Spleen (tissue), 11 donors: ENCODE measurements at regions not wholly inside any gene's neighbourhood (a gene's known extent, or its start where the extent isn't known, plus 50 kb on each side); places are given as distances from the start of the nearest gene placed in this dataset.

Experiments
- DNase-seq: peaks from one replicate; pipeline ENCODE4 v3.0.0-alpha.2; 2020
- H3K27ac ChIP-seq, 8 donors: fragments of 200-600 bp; sonication (generic) in 7 of 8; 1 replicate in 4 of 8; 2 replicates in 4 of 8; pipeline versions ENCODE4 v1.5.0 to v1.8.0; 2016 to 2021; ENCODE audit warnings: inconsistent platforms in 4 of 8, mild to moderate bottlenecking in 4 of 8, moderate library complexity in 1 of 8
- H3K27me3 ChIP-seq, 7 donors: fragments of 200-600 bp; sonication (generic) in 6 of 7; replicated peaks in 1 of 7; 1 replicate in 4 of 7; 2 replicates in 3 of 7; pipeline versions ENCODE4 v1.5.0 to v1.8.0; 2016 to 2021; ENCODE audit warnings: inconsistent platforms in 3 of 7, mild to moderate bottlenecking in 1 of 7
- H3K36me3 ChIP-seq, 6 donors: fragments of 200-600 bp; sonication (generic) in 5 of 6; 1 replicate in 4 of 6; 2 replicates in 2 of 6; pipeline versions ENCODE4 v1.5.0 to v1.8.0; 2016 to 2021; ENCODE audit warnings: inconsistent platforms in 2 of 6
- H3K4me1 ChIP-seq, 6 donors: fragments of 200-600 bp; sonication (generic) in 5 of 6; 1 replicate in 3 of 6; 2 replicates in 3 of 6; pipeline versions ENCODE4 v1.5.0 to v1.8.0; 2016 to 2021; ENCODE audit warnings: inconsistent platforms in 3 of 6
- H3K4me3 ChIP-seq, 8 donors: fragments of 200-600 bp; sonication (generic) in 7 of 8; 1 replicate in 4 of 8; 2 replicates in 4 of 8; pipeline versions ENCODE4 v1.5.0 to v1.8.0; 2016 to 2021; ENCODE audit warnings: inconsistent platforms in 4 of 8, mild to moderate bottlenecking in 4 of 8, moderate library complexity in 2 of 8
- H3K9me3 ChIP-seq, 8 donors: fragments of 200-600 bp; sonication (generic) in 7 of 8; 1 replicate in 4 of 8; 2 replicates in 4 of 8; pipeline versions ENCODE4 v1.5.0 to v1.8.0; 2016 to 2021; ENCODE audit warnings: inconsistent platforms in 4 of 8
- POLR2A ChIP-seq, 3 donors: fragments of 450-650 bp; IDR thresholded peaks; one replicate each; pipeline ENCODE4 v1.5.1; 2017; ENCODE audit warnings: antibody characterized with exemption in 3 of 3, mild to moderate bottlenecking in 1 of 3
- POLR2AphosphoS5 ChIP-seq, 3 donors: sonication (generic); formaldehyde crosslinking; IDR thresholded peaks; one replicate each; pipeline ENCODE4 v1.5.1; 2017; ENCODE audit warnings: antibody characterized with exemption in 3 of 3
- WGBS, 5 donors: extraction: QIAGEN DNeasy Blood & Tissue Kit in 3 of 5; methylation state at CpG; one replicate each; pipeline versions ENCODE4 v1.1.5 to v1.1.7; 2013 to 2018; 5-methylcytosine and 5-hydroxymethylcytosine counted together
- intact Hi-C: fragments of 100-400 bp; cut with DNase I; formaldehyde crosslinking; loops from one replicate; pipeline ENCODE4 v1.15.0; 2023; ENCODE audit warnings: low total_unique reads
- TF ChIP-seq, protein P1 (sequence below), 11 experiments: fragments of 200-600 bp in 7 of 11; fragments of 450-650 bp in 4 of 11; sonication (generic) in 4 of 11; IDR thresholded peaks in 8 of 11; conservative IDR thresholded peaks in 3 of 11; 1 replicate in 7 of 11; 2 replicates in 4 of 11; pipeline versions ENCODE4 v1.4.0 to v1.8.0; 2016 to 2021; ENCODE audit warnings: antibody characterized with exemption in 11 of 11, inconsistent platforms in 4 of 11, mild to moderate bottlenecking in 1 of 11
- donor health status: healthy with polysubstance abuse.
- donor health status: DM: no; HTN: no; CAD: no; lungs with moderate emphysema.
- donor health status: DM: no; HTN: no; CAD: no.
- donor health status: Bipolar disorder and iron deficiency.
- donor health status: healthy.
- donor health status: DM: no; HTN: no; CAD: no.
- donor health status: DM: yes; HTN: yes; CAD: no.

DNA sequence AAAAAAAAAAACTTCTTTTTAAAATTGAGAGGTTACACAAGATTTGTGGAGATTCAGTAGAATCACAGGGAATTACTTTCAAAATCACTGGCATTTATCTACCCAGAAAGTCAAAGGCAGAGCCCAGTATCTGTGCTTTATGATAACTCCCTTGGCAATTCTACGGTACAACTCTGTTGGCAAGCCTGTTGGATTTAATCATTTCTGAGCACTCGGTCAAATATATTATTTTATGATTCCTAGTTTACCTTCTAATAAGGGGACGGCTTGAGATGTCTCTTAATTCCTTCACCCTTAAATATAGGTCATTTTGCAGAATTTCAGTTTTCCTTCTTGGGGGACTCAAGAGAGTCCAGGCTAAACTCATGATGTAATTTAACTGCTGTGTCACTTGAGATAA is 987.6 kb downstream of the EFNB2 start:
- no peaks in the 10 kb centered on the region for H3K4me1 ChIP-seq
- no peak for TF ChIP-seq POLR2A (IDR thresholded peaks at IDR 0.05)
- TF ChIP-seq, protein P1, sequence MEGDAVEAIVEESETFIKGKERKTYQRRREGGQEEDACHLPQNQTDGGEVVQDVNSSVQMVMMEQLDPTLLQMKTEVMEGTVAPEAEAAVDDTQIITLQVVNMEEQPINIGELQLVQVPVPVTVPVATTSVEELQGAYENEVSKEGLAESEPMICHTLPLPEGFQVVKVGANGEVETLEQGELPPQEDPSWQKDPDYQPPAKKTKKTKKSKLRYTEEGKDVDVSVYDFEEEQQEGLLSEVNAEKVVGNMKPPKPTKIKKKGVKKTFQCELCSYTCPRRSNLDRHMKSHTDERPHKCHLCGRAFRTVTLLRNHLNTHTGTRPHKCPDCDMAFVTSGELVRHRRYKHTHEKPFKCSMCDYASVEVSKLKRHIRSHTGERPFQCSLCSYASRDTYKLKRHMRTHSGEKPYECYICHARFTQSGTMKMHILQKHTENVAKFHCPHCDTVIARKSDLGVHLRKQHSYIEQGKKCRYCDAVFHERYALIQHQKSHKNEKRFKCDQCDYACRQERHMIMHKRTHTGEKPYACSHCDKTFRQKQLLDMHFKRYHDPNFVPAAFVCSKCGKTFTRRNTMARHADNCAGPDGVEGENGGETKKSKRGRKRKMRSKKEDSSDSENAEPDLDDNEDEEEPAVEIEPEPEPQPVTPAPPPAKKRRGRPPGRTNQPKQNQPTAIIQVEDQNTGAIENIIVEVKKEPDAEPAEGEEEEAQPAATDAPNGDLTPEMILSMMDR (IDR thresholded peaks at IDR 0.05 in 8 of 11, conservative IDR thresholded peaks at IDR 0.05 in 3 of 11), result no peak
- TF ChIP-seq POLR2AphosphoS5 (IDR thresholded peaks at IDR 0.05), result no peak
- intact Hi-C loops, result no loop called here
- H3K4me3 ChIP-seq, result no peak overlapping the region
- no peaks in the 10 kb centered on the region for H3K9me3 ChIP-seq
- H3K27ac ChIP-seq, result no peak overlapping the region
- H3K36me3 ChIP-seq, result no peaks in the 10 kb centered on the region
- DNase-seq, result no peak
- no peaks in the 10 kb centered on the region for H3K27me3 ChIP-seq
- 86 to 93% (median 89%) methylated on average over 3 of the region's 3 CpGs for WGBS, 5 donors

DNA sequence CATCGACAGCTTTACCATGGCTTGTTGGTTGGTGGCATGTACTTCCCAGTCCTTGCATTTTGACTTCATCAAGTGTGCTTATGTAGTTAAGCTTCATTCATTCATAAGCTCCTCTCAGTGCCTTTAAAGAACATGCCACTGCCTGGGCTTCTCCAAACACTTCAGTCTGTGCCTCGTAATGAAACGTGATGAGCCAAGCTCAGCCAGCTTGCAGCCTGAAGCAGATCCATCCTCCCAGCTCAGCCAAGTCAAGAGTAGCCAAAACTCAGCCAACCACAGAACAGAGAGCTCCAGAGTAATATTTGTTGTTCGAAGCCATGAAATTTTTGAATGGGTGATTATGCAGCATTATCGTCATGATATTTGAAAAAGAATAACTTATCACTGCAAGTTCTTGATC is 989.7 kb downstream of the EFNB2 start:
- Histone ChIP-seq H3K27me3 (no peaks in the 10 kb centered on the region), H3K36me3 (no peaks in the 10 kb centered on the region), H3K4me3 (no peak overlapping the region), H3K4me1 (no peaks in the 10 kb centered on the region), H3K9me3 (no peaks in the 10 kb centered on the region), H3K27ac (no peak overlapping the region)
- 68 to 92% (median 74%) methylated on average over 5 of the region's 5 CpGs for WGBS, 5 donors
- DNase-seq, result no peak
- intact Hi-C loops, result no loop called here
- TF ChIP-seq POLR2A (IDR thresholded peaks at IDR 0.05) (no peak), POLR2AphosphoS5 (IDR thresholded peaks at IDR 0.05) (no peak)
- TF ChIP-seq, protein P1 (IDR thresholded peaks at IDR 0.05 in 8 of 11, conservative IDR thresholded peaks at IDR 0.05 in 3 of 11), result no peak

DNA sequence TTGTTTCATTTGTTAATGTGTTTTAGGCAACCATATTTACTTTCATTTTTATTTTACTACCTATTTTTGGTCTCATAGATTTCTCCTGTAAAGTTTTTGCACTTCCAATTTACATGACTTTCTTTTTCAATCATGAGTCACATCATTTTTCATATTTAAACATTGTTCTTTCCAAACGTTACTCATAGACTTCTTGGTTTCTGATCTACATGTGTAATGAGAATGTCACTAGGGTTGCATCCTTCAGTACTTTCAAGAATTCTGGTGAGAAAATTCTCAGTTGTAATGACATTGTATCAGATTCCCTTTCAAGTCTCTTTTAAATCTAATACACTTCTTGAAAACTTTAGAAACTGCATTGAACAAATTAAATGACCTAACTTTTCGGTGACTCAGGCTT is 991.7 kb downstream of the EFNB2 start:
- DNase-seq, result no peak
- H3K4me3 ChIP-seq, result no peak overlapping the region
- intact Hi-C loops, result no loop called here
- TF ChIP-seq POLR2A (IDR thresholded peaks at IDR 0.05) (no peak), POLR2AphosphoS5 (IDR thresholded peaks at IDR 0.05) (no peak)
- TF ChIP-seq, protein P1 (IDR thresholded peaks at IDR 0.05 in 8 of 11, conservative IDR thresholded peaks at IDR 0.05 in 3 of 11), result no peak
- H3K27me3 ChIP-seq, result no peaks in the 10 kb centered on the region
- H3K36me3 ChIP-seq, result no peaks in the 10 kb centered on the region
- H3K9me3 ChIP-seq, result no peaks in the 10 kb centered on the region
- 74 to 88% (median 85%) methylated on average over 2 of the region's 2 CpGs for WGBS, 5 donors
- no peak overlapping the region for H3K27ac ChIP-seq
- no peaks in the 10 kb centered on the region for H3K4me1 ChIP-seq

DNA sequence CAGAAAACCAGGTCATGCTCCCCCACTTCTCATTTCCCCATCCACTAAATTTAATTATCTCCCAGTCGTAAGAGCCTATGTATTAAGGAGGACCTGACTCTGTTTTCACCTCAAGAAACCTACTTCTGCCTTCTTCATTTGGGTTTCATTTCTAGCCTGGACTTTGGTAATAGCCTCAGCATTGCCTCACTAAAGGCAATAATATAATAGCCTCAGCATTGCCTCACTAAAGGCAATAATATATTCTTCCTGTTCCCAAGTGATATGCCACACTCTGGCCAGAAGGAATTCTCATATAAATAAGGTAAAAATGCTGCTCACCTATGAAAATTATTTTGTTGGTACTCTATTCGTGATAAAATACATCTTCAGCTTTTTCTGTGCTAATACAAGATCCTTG is 993.9 kb downstream of the EFNB2 start:
- Histone ChIP-seq H3K27me3 (no peaks in the 10 kb centered on the region), H3K27ac (no peak overlapping the region), H3K4me1 (no peaks in the 10 kb centered on the region), H3K36me3 (no peaks in the 10 kb centered on the region), H3K9me3 (no peaks in the 10 kb centered on the region), H3K4me3 (no peak overlapping the region)
- 67 to 81% (median 74%) methylated on average over 2 of the region's 2 CpGs for WGBS, 5 donors
- intact Hi-C loops, result no loop called here
- no peak for TF ChIP-seq POLR2AphosphoS5 (IDR thresholded peaks at IDR 0.05)
- TF ChIP-seq, protein P1 (IDR thresholded peaks at IDR 0.05 in 8 of 11, conservative IDR thresholded peaks at IDR 0.05 in 3 of 11), result no peak
- TF ChIP-seq POLR2A (IDR thresholded peaks at IDR 0.05), result no peak
- DNase-seq, result no peak
